ENCODE measurements at regions not wholly inside any gene's neighbourhood (a gene's known extent, or its start where the extent isn't known, plus 50 kb on each side); places are given as distances from the start of the nearest gene placed in this dataset.

GRCh38 chr5:173765029-173765644 is 123.0 kb upstream of the CPEB4 start:
- no peak for DNase-seq (ENCODE audit: low spot score)

GRCh38 chr5:173765661-173766060 is 122.5 kb upstream of the CPEB4 start:
- DNase-seq (ENCODE audit: low spot score): no peak

- DNase-seq (ENCODE audit: low spot score): no peak
Measured at GRCh38 chr5:173767574-173768266, 120.4 kb upstream of the CPEB4 start.

GRCh38 chr5:173768267-173768806 is 119.8 kb upstream of the CPEB4 start:
- DNase-seq (ENCODE audit: low spot score): no peak

GRCh38 chr5:173768891-173769290 is 119.3 kb upstream of the CPEB4 start:
- DNase-seq (ENCODE audit: low spot score): no peak

- DNase-seq (ENCODE audit: low spot score): no peak
Measured at GRCh38 chr5:173770637-173771036, 117.5 kb upstream of the CPEB4 start.

- no peak for DNase-seq (ENCODE audit: low spot score)
Measured at GRCh38 chr5:173771121-173771724, 116.9 kb upstream of the CPEB4 start.

GRCh38 chr5:173771725-173772383 is 116.3 kb upstream of the CPEB4 start:
- DNase-seq (ENCODE audit: low spot score): no peak

GRCh38 chr5:173772384-173773059 is 115.6 kb upstream of the CPEB4 start:
- DNase-seq (ENCODE audit: low spot score): no peak

GRCh38 chr5:173774271-173774761 is 113.8 kb upstream of the CPEB4 start:
- no peak for DNase-seq (ENCODE audit: low spot score)

GRCh38 chr5:173775261-173776197 is 112.6 kb upstream of the CPEB4 start:
- no peak for DNase-seq (ENCODE audit: low spot score)

GRCh38 chr5:173777149-173777548 is 111.0 kb upstream of the CPEB4 start:
- no peak for DNase-seq (ENCODE audit: low spot score)

GRCh38 chr5:173777674-173778073 is 110.5 kb upstream of the CPEB4 start:
- DNase-seq (ENCODE audit: low spot score): no peak

GRCh38 chr5:173778152-173778782 is 109.9 kb upstream of the CPEB4 start:
- no peak for DNase-seq (ENCODE audit: low spot score)

- no peak for DNase-seq (ENCODE audit: low spot score)
Measured at GRCh38 chr5:173778784-173779304, 109.3 kb upstream of the CPEB4 start.

GRCh38 chr5:173780235-173781234 is 107.6 kb upstream of the CPEB4 start:
- DNase-seq (ENCODE audit: low spot score): no peak

- no peak for DNase-seq (ENCODE audit: low spot score)
Measured at GRCh38 chr5:173781432-173781815, 106.7 kb upstream of the CPEB4 start.

GRCh38 chr5:173781816-173782670 is 106.1 kb upstream of the CPEB4 start:
- DNase-seq (ENCODE audit: low spot score): no peak

Data from left forelimb (tissue), 1 donor.